GM21367 (cell line): ENCODE measurements at regions not wholly inside any gene's neighbourhood (a gene's known extent, or its start where the extent isn't known, plus 50 kb on each side); places are given as distances from the start of the nearest gene placed in this dataset.
"Not testable (repeated sequence)": the region's sequence is repeated elsewhere in the genome, so short reads cannot be mapped to it uniquely, and the experiment has no call there.

ENCODE experiments used
- ATAC-seq: cut with Tn5 transposase; IDR thresholded peaks from one replicate; pipeline ENCODE4 v1.9.1; 2021; ENCODE audit not compliant: unreplicated experiment

- no peak for ATAC-seq
Measured at GRCh38 chr5:124203303-124203702, 543.1 kb downstream of the ZNF608 start.

GRCh38 chr5:124200381-124200780 lies 546.1 kb downstream of the ZNF608 start:
- ATAC-seq, result no peak

- ATAC-seq, result no peak
Measured at GRCh38 chr5:124199893-124200292, 546.5 kb downstream of the ZNF608 start.

GRCh38 chr5:124195411-124195810 lies 551.0 kb downstream of the ZNF608 start:
- ATAC-seq, result no peak

- no peak for ATAC-seq
Measured at GRCh38 chr5:124194282-124194681, 552.2 kb downstream of the ZNF608 start.

- no peak for ATAC-seq
Measured at GRCh38 chr5:124193371-124193789, 553.1 kb downstream of the ZNF608 start.

GRCh38 chr5:124192716-124193115 lies 553.7 kb downstream of the ZNF608 start:
- ATAC-seq, result no peak

- no peak for ATAC-seq
Measured at GRCh38 chr5:124185716-124186115, 560.7 kb downstream of the ZNF608 start.

- no peak for ATAC-seq
Measured at GRCh38 chr5:124182133-124182532, 564.3 kb downstream of the ZNF608 start.

- ATAC-seq, result no peak
Measured at GRCh38 chr5:124180875-124181461, 565.5 kb downstream of the ZNF608 start.

GRCh38 chr5:124180299-124180874 lies 566.1 kb downstream of the ZNF608 start:
- ATAC-seq, result no peak

- no peak for ATAC-seq
Measured at GRCh38 chr5:124179819-124180218, 566.6 kb downstream of the ZNF608 start.

- ATAC-seq, result no peak
Measured at GRCh38 chr5:124178050-124178449, 568.4 kb downstream of the ZNF608 start.

GRCh38 chr5:124176692-124177091 lies 569.7 kb downstream of the ZNF608 start:
- ATAC-seq, result no peak

- ATAC-seq, result no peak
Measured at GRCh38 chr5:124173386-124173785, 573.1 kb downstream of the ZNF608 start.

GRCh38 chr5:124172389-124173003 lies 573.9 kb downstream of the ZNF608 start:
- no peak for ATAC-seq

- not testable (repeated sequence) for ATAC-seq
Measured at GRCh38 chr5:124168093-124168492, 578.3 kb downstream of the ZNF608 start.

- no peak for ATAC-seq
Measured at GRCh38 chr5:124162767-124163532, 583.5 kb downstream of the ZNF608 start.

GRCh38 chr5:124161266-124161665 lies 585.2 kb downstream of the ZNF608 start:
- ATAC-seq, result no peak

GRCh38 chr5:124160265-124160664 lies 586.2 kb downstream of the ZNF608 start:
- ATAC-seq, result no peak

- peak; percentile 73 for ATAC-seq
Measured at GRCh38 chr5:124157320-124157719, 589.1 kb downstream of the ZNF608 start.
